ENCODE measurements at regions not wholly inside any gene's neighbourhood (a gene's known extent, or its start where the extent isn't known, plus 50 kb on each side); places are given as distances from the start of the nearest gene placed in this dataset.

DNA sequence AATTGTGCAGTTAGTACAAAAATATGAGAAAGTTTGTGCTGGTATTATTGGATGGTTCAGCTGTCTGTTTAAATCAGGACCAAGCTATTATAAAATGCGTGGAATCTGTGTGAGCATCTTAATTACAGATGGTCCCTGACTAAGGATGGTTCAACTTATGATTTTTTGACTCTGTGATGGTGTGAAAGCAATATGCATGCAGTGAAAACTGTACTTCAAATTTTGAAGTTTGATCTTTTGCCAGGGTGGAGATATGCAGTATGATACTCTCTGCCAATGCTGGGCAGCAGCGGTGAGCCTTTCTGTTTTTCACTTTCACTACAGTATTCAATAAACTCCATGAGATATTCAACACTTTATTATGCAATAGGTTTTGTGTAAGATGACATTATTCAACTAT lies 189.3 kb downstream of the CHST1 start:
- TF ChIP-seq RORB (CRISPR knock-in tag; IDR thresholded peaks at IDR 0.05) = no peak
- TF ChIP-seq NFATC4 (CRISPR knock-in tag; IDR thresholded peaks at IDR 0.05) = no peak
- TF ChIP-seq PRRX2 (CRISPR knock-in tag; IDR thresholded peaks at IDR 0.05) = no peak
- no peak for TF ChIP-seq ZNF138 (CRISPR knock-in tag; conservative IDR thresholded peaks at IDR 0.05)
- peaks cover 10% of the 10 kb centered on the region for H3K4me1 Mint-ChIP-seq
- H3K27ac Mint-ChIP-seq = no peak overlapping the region
- H3K4me3 Mint-ChIP-seq = no peak overlapping the region
- no peaks in the 10 kb centered on the region for H3K36me3 Mint-ChIP-seq
- H3K27me3 Mint-ChIP-seq (ENCODE audit: low read depth) = no peaks in the 10 kb centered on the region; the same call in 1 of the 2 replicates
- no peaks in the 10 kb centered on the region for H3K9me3 Mint-ChIP-seq
- POLR2A ChIA-PET = no interaction called here
- ATAC-seq (no peak), DNase-seq (ENCODE audit: low spot score) (no peak)
- CTCF ChIA-PET = interaction anchor here (0.9 to 1.3 kb wide), 2 partner anchors 105 to 295 kb away, joined by 4 read pairs; no protein-coding TSS in a partner anchor

DNA sequence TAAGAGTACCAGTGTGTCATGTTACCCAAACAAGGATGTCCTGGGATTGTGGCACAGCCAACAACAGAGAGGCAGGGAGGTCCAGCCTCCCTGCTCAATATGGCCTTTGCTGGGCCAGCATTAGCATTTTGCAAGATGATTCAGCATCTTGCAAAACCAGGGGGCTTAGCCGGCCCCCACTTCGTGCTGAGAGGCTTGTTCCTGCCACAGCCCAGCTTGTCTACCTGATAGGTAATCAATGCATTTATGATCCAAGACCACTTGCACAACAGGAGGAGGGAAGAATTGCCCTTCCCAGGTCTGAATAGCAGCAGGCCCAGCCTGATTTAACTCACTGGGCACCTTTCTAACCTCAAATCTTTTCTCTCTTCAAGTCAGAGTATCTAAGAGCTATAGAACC lies 189.0 kb upstream of the SYT13 start:
- no peaks in the 10 kb centered on the region for H3K36me3 Mint-ChIP-seq
- no peak overlapping the region for H3K4me3 Mint-ChIP-seq
- CTCF ChIA-PET = no interaction called here
- no peak overlapping the region for H3K27ac Mint-ChIP-seq
- no peak for TF ChIP-seq NR1H2 (CRISPR knock-in tag; IDR thresholded peaks at IDR 0.05)
- no peak for TF ChIP-seq HMGA2 (CRISPR knock-in tag; IDR thresholded peaks at IDR 0.05)
- TF ChIP-seq, protein P1, sequence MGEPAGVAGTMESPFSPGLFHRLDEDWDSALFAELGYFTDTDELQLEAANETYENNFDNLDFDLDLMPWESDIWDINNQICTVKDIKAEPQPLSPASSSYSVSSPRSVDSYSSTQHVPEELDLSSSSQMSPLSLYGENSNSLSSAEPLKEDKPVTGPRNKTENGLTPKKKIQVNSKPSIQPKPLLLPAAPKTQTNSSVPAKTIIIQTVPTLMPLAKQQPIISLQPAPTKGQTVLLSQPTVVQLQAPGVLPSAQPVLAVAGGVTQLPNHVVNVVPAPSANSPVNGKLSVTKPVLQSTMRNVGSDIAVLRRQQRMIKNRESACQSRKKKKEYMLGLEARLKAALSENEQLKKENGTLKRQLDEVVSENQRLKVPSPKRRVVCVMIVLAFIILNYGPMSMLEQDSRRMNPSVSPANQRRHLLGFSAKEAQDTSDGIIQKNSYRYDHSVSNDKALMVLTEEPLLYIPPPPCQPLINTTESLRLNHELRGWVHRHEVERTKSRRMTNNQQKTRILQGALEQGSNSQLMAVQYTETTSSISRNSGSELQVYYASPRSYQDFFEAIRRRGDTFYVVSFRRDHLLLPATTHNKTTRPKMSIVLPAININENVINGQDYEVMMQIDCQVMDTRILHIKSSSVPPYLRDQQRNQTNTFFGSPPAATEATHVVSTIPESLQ (CRISPR knock-in tag; IDR thresholded peaks at IDR 0.05) = no peak
- TF ChIP-seq, protein P2, sequence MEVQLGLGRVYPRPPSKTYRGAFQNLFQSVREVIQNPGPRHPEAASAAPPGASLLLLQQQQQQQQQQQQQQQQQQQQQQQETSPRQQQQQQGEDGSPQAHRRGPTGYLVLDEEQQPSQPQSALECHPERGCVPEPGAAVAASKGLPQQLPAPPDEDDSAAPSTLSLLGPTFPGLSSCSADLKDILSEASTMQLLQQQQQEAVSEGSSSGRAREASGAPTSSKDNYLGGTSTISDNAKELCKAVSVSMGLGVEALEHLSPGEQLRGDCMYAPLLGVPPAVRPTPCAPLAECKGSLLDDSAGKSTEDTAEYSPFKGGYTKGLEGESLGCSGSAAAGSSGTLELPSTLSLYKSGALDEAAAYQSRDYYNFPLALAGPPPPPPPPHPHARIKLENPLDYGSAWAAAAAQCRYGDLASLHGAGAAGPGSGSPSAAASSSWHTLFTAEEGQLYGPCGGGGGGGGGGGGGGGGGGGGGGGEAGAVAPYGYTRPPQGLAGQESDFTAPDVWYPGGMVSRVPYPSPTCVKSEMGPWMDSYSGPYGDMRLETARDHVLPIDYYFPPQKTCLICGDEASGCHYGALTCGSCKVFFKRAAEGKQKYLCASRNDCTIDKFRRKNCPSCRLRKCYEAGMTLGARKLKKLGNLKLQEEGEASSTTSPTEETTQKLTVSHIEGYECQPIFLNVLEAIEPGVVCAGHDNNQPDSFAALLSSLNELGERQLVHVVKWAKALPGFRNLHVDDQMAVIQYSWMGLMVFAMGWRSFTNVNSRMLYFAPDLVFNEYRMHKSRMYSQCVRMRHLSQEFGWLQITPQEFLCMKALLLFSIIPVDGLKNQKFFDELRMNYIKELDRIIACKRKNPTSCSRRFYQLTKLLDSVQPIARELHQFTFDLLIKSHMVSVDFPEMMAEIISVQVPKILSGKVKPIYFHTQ (CRISPR knock-in tag; IDR thresholded peaks at IDR 0.05) = no peak
- no peak for ATAC-seq
- H3K9me3 Mint-ChIP-seq = no peaks in the 10 kb centered on the region
- H3K27me3 Mint-ChIP-seq (ENCODE audit: low read depth) = no peaks in the 10 kb centered on the region; the same call in 1 of the 2 replicates
- peaks cover 10% of the 10 kb centered on the region for H3K4me1 Mint-ChIP-seq
- no peak for DNase-seq (ENCODE audit: low spot score)
- POLR2A ChIA-PET = no interaction called here

DNA sequence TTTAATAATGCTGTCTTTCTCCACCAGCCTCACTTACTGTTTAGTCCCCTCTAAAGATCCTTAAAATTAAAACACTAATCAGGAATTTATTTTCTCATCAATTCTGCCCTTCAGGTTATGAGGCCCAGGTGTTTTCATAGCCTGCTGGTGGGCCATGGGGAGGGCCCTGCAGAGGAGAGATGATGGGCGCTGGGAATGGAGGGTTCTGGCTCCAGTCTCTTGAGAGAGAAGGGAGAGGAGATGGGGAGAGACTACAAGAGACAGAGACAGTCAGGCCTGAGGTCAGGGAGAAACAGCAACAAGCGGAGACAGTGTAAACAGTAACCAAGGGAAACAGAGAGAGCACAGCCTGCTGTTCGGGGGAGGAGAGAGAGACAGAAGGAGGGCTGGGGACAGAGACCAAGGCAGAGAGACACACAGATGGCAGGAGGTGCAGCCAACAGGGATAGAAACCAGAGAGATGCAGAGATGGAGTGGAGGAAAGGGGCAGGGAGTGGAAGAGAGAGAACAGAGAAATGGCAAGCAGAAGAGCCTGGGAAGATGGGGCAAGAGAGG lies 187.3 kb upstream of the SYT13 start:
- Mint-ChIP-seq H3K27ac (no peak overlapping the region), H3K9me3 (no peaks in the 10 kb centered on the region), H3K4me1 (peaks cover 10% of the 10 kb centered on the region), H3K36me3 (no peaks in the 10 kb centered on the region), H3K4me3 (no peak overlapping the region), H3K27me3 (ENCODE audit: low read depth) (no peaks in the 10 kb centered on the region; the same call in 1 of the 2 replicates)
- ChIA-PET CTCF (interaction anchor here (0.9 to 1.0 kb wide), 2 partner anchors 102 to 182 kb away, joined by 3 read pairs; no protein-coding TSS in a partner anchor), POLR2A (no interaction called here)
- ATAC-seq (peak; percentile 74), DNase-seq (ENCODE audit: low spot score) (no peak)
- no peak for TF ChIP-seq IRF2 (CRISPR knock-in tag; IDR thresholded peaks at IDR 0.05; ENCODE audit: borderline replicate concordance, low read depth)
- no peak for TF ChIP-seq JAZF1 (CRISPR knock-in tag; IDR thresholded peaks at IDR 0.05)
- TF ChIP-seq RORB (CRISPR knock-in tag; IDR thresholded peaks at IDR 0.05) = no peak
- TF ChIP-seq NR3C1 (CRISPR knock-in tag; conservative IDR thresholded peaks at IDR 0.05; ENCODE audit: low read depth) = no peak
- no peak for TF ChIP-seq TEAD1 (CRISPR knock-in tag; IDR thresholded peaks at IDR 0.05)
- TF ChIP-seq TEAD4 (CRISPR knock-in tag; IDR thresholded peaks at IDR 0.05) = no peak
- TF ChIP-seq NFE2L1 (CRISPR knock-in tag; IDR thresholded peaks at IDR 0.05) = no peak
- TF ChIP-seq, protein P3, sequence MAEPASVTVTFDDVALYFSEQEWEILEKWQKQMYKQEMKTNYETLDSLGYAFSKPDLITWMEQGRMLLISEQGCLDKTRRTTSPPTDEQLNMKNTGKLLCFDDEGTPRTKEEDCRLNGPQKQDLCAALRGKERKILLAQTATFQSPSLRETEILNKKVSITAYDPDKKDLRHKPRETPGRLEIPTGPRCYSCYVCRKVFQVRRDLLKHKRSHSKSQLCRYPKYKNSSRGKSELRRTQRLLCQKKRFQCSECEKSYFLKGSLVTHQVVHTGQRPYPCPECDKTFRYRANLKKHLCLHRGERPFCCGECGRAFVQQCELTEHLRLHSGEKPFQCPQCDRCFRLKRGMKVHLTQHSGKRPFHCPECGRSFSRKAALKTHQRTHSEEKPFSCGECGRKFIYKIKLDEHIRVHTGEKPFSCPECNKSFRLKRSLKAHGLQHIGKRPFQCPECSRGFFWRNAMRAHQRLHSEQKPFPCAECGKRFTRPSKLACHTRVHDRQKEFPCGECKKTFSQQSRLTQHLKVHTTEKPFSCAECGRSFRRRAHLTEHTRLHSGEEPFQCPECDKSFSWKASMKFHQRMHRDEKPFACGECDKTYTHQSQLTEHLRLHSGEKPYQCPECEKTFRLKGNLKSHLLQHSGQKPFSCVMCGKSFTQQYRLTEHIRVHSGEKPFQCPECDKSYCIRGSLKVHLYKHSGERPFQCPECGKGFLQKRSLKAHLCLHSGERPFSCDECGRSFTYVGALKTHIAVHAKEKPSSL (CRISPR knock-in tag; conservative IDR thresholded peaks at IDR 0.05) = no peak
- TF ChIP-seq, protein P4, sequence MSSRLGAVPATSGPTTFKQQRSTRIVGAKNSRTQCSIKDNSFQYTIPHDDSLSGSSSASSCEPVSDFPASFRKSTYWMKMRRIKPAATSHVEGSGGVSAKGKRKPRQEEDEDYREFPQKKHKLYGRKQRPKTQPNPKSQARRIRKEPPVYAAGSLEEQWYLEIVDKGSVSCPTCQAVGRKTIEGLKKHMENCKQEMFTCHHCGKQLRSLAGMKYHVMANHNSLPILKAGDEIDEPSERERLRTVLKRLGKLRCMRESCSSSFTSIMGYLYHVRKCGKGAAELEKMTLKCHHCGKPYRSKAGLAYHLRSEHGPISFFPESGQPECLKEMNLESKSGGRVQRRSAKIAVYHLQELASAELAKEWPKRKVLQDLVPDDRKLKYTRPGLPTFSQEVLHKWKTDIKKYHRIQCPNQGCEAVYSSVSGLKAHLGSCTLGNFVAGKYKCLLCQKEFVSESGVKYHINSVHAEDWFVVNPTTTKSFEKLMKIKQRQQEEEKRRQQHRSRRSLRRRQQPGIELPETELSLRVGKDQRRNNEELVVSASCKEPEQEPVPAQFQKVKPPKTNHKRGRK (CRISPR knock-in tag; IDR thresholded peaks at IDR 0.05; ENCODE audit: borderline replicate concordance) = no peak
- TF ChIP-seq, protein P5, sequence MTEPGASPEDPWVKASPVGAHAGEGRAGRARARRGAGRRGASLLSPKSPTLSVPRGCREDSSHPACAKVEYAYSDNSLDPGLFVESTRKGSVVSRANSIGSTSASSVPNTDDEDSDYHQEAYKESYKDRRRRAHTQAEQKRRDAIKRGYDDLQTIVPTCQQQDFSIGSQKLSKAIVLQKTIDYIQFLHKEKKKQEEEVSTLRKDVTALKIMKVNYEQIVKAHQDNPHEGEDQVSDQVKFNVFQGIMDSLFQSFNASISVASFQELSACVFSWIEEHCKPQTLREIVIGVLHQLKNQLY (CRISPR knock-in tag; IDR thresholded peaks at IDR 0.05) = no peak
- TF ChIP-seq ZBTB21 (CRISPR knock-in tag; IDR thresholded peaks at IDR 0.05; ENCODE audit: borderline replicate concordance) = no peak
- TF ChIP-seq, protein P6, sequence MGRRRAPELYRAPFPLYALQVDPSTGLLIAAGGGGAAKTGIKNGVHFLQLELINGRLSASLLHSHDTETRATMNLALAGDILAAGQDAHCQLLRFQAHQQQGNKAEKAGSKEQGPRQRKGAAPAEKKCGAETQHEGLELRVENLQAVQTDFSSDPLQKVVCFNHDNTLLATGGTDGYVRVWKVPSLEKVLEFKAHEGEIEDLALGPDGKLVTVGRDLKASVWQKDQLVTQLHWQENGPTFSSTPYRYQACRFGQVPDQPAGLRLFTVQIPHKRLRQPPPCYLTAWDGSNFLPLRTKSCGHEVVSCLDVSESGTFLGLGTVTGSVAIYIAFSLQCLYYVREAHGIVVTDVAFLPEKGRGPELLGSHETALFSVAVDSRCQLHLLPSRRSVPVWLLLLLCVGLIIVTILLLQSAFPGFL (CRISPR knock-in tag; IDR thresholded peaks at IDR 0.05; ENCODE audit: borderline replicate concordance) = no peak
- TF ChIP-seq ZNF232 (CRISPR knock-in tag; IDR thresholded peaks at IDR 0.05) = no peak
